Thyroid gland (tissue), 4 donors: ENCODE measurements at regions not wholly inside any gene's neighbourhood (a gene's known extent, or its start where the extent isn't known, plus 50 kb on each side); places are given as distances from the start of the nearest gene placed in this dataset.

Source experiments
- DNase-seq, 2 donors: peaks; one replicate each; pipeline ENCODE4 v3.0.0-alpha.2; 2019
- H3K27ac ChIP-seq, 3 donors: fragments of 200-600 bp; sonication (generic); 1 replicate in 2 of 3; 2 replicates in 1 of 3; pipeline ENCODE4 v1.5.1; 2016 to 2019; ENCODE audit warnings: mild to moderate bottlenecking in 1 of 3, moderate library complexity in 1 of 3
- H3K27me3 ChIP-seq: fragments of 200-600 bp; sonication (generic); one replicate; pipeline ENCODE4 v1.5.1; 2019
- H3K36me3 ChIP-seq, 2 donors: fragments of 200-600 bp; sonication (generic); one replicate each; pipeline ENCODE4 v1.5.1; 2016 to 2019
- H3K4me1 ChIP-seq, 2 donors: fragments of 200-600 bp; sonication (generic); one replicate each; pipeline ENCODE4 v1.5.1; 2017 to 2019
- H3K4me3 ChIP-seq, 3 donors: fragments of 200-600 bp; sonication (generic); replicated peaks in 1 of 3; 1 replicate in 2 of 3; 2 replicates in 1 of 3; pipeline ENCODE4 v1.5.1; 2016; ENCODE audit warnings: mild to moderate bottlenecking in 1 of 3
- H3K9me3 ChIP-seq: fragments of 200-600 bp; sonication (generic); one replicate; pipeline ENCODE4 v1.5.1; 2017
- CTCF ChIP-seq, 6 experiments: fragments of 200-600 bp in 3 of 6; fragments of 450-650 bp in 3 of 6; sonication (generic) in 3 of 6; IDR thresholded peaks; one replicate each; pipeline ENCODE4 v1.5.1; 2016 to 2019; ENCODE audit warnings: antibody characterized with exemption in 6 of 6, mild to moderate bottlenecking in 2 of 6, inconsistent platforms in 1 of 6, moderate library complexity in 1 of 6
- POLR2A ChIP-seq, 2 donors: fragments of 450-650 bp; IDR thresholded peaks; one replicate each; pipeline ENCODE4 v1.6.1; 2017; ENCODE audit warnings: antibody characterized with exemption in 2 of 2, mild to moderate bottlenecking in 2 of 2, moderate library complexity in 1 of 2
- WGBS, 2 donors: methylation state at CpG; one replicate each; pipeline ENCODE4 v1.1.5; 2017; 5-methylcytosine and 5-hydroxymethylcytosine counted together
- intact Hi-C: fragments of 100-400 bp; cut with DNase I; formaldehyde crosslinking; loops from one replicate; pipeline ENCODE4 v1.15.1; 2023

DNA sequence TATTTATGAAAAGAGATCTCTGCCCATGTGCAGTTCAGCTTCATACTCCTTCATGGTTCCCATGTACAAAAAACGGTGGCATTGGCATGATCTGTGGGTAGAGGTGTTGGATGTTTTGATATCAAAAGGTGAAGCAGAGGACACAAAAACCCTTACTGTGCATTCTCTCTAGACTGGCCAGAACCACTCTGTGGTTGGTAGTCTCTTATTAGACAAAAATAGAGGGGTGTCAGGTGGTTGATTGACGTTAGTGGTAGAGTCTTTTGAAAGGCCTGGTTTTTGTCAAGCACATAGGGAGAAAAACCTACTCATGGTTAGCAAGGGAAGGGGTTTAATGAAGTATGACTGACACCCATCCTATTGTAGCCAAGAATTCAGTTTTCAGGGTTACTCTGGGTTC, 400.0 kb upstream of the TMPRSS15 start:
- Histone ChIP-seq H3K36me3 (no peaks in the 10 kb centered on the region), H3K9me3 (no peaks in the 10 kb centered on the region), H3K4me3 (no peak overlapping the region), H3K27me3 (no peaks in the 10 kb centered on the region), H3K27ac (no peak overlapping the region), H3K4me1 (no peaks in the 10 kb centered on the region)
- no peak for TF ChIP-seq CTCF (IDR thresholded peaks at IDR 0.05)
- TF ChIP-seq POLR2A (IDR thresholded peaks at IDR 0.05) = no peak
- WGBS, 2 donors = 78 to 79% methylated on average over 2 of the region's 2 CpGs
- no peak for DNase-seq
- intact Hi-C loops = no loop called here

- WGBS, 2 donors = 68 to 73% methylated on average over 3 of the region's 3 CpGs
- Histone ChIP-seq H3K27ac (no peak overlapping the region), H3K4me1 (no peaks in the 10 kb centered on the region), H3K4me3 (no peak overlapping the region), H3K9me3 (no peaks in the 10 kb centered on the region), H3K36me3 (no peaks in the 10 kb centered on the region), H3K27me3 (no peaks in the 10 kb centered on the region)
- no peak for DNase-seq
- intact Hi-C loops = no loop called here
- TF ChIP-seq CTCF (IDR thresholded peaks at IDR 0.05) = no peak
- no peak for TF ChIP-seq POLR2A (IDR thresholded peaks at IDR 0.05)
These were observed 406.6 kb upstream of the TMPRSS15 start for GRCh38 chr21:18810136-18810535.

DNA sequence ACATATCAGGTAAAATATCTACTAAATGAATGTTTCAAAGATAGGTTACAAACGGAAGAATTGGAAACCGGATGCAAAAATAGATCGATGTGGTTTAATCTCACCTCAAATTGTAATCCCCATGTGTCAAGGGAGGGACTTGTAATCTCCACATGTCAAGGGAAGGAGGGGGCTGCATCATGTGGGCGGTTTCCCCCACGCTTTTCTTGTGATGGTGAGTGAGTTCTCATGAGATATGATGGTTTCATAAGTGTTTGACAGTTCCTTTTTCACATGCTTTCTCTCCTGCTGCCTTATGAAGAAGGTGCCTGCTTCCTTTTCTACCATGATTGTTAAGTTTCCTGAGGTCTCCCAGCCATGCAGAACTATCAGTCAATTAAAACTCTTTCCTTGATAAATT, 408.7 kb upstream of the TMPRSS15 start:
- no peaks in the 10 kb centered on the region for H3K36me3 ChIP-seq
- WGBS, 2 donors = 80 to 81% methylated on average over 5 of the region's 5 CpGs

GRCh38 chr21:18819507-18819906, 415.9 kb upstream of the TMPRSS15 start:
- Histone ChIP-seq H3K4me1 (no peaks in the 10 kb centered on the region), H3K27ac (no peak overlapping the region), H3K36me3 (no peaks in the 10 kb centered on the region), H3K4me3 (no peak overlapping the region), H3K9me3 (no peaks in the 10 kb centered on the region), H3K27me3 (no peaks in the 10 kb centered on the region)
- intact Hi-C loops = no loop called here
- DNase-seq = no peak
- no peak for TF ChIP-seq POLR2A (IDR thresholded peaks at IDR 0.05)
- no peak for TF ChIP-seq CTCF (IDR thresholded peaks at IDR 0.05)
- WGBS, 2 donors = 73 to 80% methylated on average over 1 of the region's 1 CpG

More for the DNA sequence above, 408.7 kb upstream of the TMPRSS15 start:
- intact Hi-C loops = no loop called here
- no peaks in the 10 kb centered on the region for H3K27me3 ChIP-seq
- TF ChIP-seq POLR2A (IDR thresholded peaks at IDR 0.05) (no peak), CTCF (IDR thresholded peaks at IDR 0.05) (no peak)
- no peaks in the 10 kb centered on the region for H3K9me3 ChIP-seq
- H3K4me1 ChIP-seq = no peaks in the 10 kb centered on the region
- no peak for DNase-seq
- no peak overlapping the region for H3K4me3 ChIP-seq
- H3K27ac ChIP-seq = no peak overlapping the region

DNA sequence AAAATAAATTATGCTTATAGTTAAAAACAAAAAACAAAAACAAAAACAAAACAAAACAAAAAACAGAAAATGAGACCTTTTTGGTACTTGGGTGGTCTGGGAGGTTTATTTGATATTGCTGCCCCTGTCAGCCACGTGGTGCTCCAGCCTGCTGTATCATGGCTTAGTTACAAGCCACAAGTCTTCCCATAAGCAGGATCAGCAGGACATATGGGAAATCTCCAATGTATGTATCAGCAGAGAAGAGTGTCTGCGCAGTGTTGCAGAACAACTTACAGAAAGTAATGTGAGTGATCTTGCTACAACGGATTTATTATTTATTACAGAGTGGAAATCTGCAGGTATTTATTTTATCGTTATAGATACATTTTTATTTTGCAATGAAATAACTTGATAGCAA, 423.0 kb upstream of the TMPRSS15 start:
- TF ChIP-seq POLR2A (IDR thresholded peaks at IDR 0.05) (no peak), CTCF (IDR thresholded peaks at IDR 0.05) (no peak)
- Histone ChIP-seq H3K9me3 (no peaks in the 10 kb centered on the region), H3K36me3 (no peaks in the 10 kb centered on the region), H3K27ac (no peak overlapping the region), H3K27me3 (no peaks in the 10 kb centered on the region), H3K4me1 (no peaks in the 10 kb centered on the region), H3K4me3 (no peak overlapping the region)
- no peak for DNase-seq
- intact Hi-C loops = no loop called here
- 76 to 78% methylated on average over 4 of the region's 4 CpGs for WGBS, 2 donors
